Progenitor cell of endocrine pancreas (in vitro differentiated cells): ENCODE measurements at regions not wholly inside any gene's neighbourhood (a gene's known extent, or its start where the extent isn't known, plus 50 kb on each side); places are given as distances from the start of the nearest gene placed in this dataset.
A peak's percentile ranks its signal among the peaks of the same experiment; 100 is the strongest.

Source experiments
- DNase-seq: peaks from one replicate; pipeline ENCODE4 v3.0.0; 2021; ENCODE audit warnings: low spot score; ENCODE audit not compliant: unreplicated experiment
- H3K27ac Mint-ChIP-seq: 2 replicates; pipeline ENCODE4 v1.8.0; 2021; ENCODE audit warnings: mild to moderate bottlenecking, moderate library complexity, mixed read lengths
- H3K27me3 Mint-ChIP-seq: 2 replicates; pipeline ENCODE4 v1.8.0; 2021; ENCODE audit warnings: mixed read lengths
- H3K36me3 Mint-ChIP-seq: 2 replicates; pipeline ENCODE4 v1.8.0; 2022; ENCODE audit warnings: mixed read lengths; ENCODE audit not compliant: insufficient read depth
- H3K4me1 Mint-ChIP-seq: 2 replicates; pipeline ENCODE4 v1.8.0; 2021; ENCODE audit warnings: low read depth, mixed read lengths
- H3K4me3 Mint-ChIP-seq: 2 replicates; pipeline ENCODE4 v1.8.0; 2021; ENCODE audit warnings: low read depth, mild to moderate bottlenecking, moderate library complexity, mixed read lengths
- H3K9me3 Mint-ChIP-seq: 2 replicates; pipeline ENCODE4 v1.8.0; 2021; ENCODE audit warnings: low read depth, mixed read lengths
- CTCF ChIP-seq: fragments of 200-600 bp; sonication (generic); IDR thresholded peaks from one replicate; pipeline ENCODE4 v1.5.0; 2021; ENCODE audit warnings: antibody characterized with exemption, mild to moderate bottlenecking; ENCODE audit not compliant: unreplicated experiment

GRCh38 chr14:77985211-77985615 is 185.0 kb upstream of the NRXN3 start:
- Mint-ChIP-seq H3K4me3 (no peak overlapping the region), H3K4me1 (peaks cover 6% of the 10 kb centered on the region), H3K9me3 (no peaks in the 10 kb centered on the region), H3K27me3 (peaks cover under 1% of the 10 kb centered on the region), H3K36me3 (no peaks in the 10 kb centered on the region), H3K27ac (no peak overlapping the region)
- no peak for TF ChIP-seq CTCF
- DNase-seq, result no peak

- H3K36me3 Mint-ChIP-seq, result no peaks in the 10 kb centered on the region
- H3K27me3 Mint-ChIP-seq, result no peaks in the 10 kb centered on the region
- H3K27ac Mint-ChIP-seq, result no peak overlapping the region
- H3K9me3 Mint-ChIP-seq, result no peaks in the 10 kb centered on the region
- H3K4me3 Mint-ChIP-seq, result no peak overlapping the region
- no peaks in the 10 kb centered on the region for H3K4me1 Mint-ChIP-seq
- no peak for TF ChIP-seq CTCF
- DNase-seq, result no peak
Observed at GRCh38 chr14:77986773-77987172, 183.4 kb upstream of the NRXN3 start.

GRCh38 chr14:77988096-77988870 is 181.9 kb upstream of the NRXN3 start:
- H3K4me1 Mint-ChIP-seq, result no peaks in the 10 kb centered on the region
- H3K4me3 Mint-ChIP-seq, result no peak overlapping the region
- DNase-seq, result no peak
- H3K9me3 Mint-ChIP-seq, result no peaks in the 10 kb centered on the region
- no peak for TF ChIP-seq CTCF
- H3K27ac Mint-ChIP-seq, result no peak overlapping the region
- no peaks in the 10 kb centered on the region for H3K36me3 Mint-ChIP-seq
- H3K27me3 Mint-ChIP-seq, result no peaks in the 10 kb centered on the region

GRCh38 chr14:77988970-77989369 is 181.2 kb upstream of the NRXN3 start:
- no peak for TF ChIP-seq CTCF
- H3K4me3 Mint-ChIP-seq, result no peak overlapping the region
- no peaks in the 10 kb centered on the region for H3K4me1 Mint-ChIP-seq
- no peak for DNase-seq
- H3K9me3 Mint-ChIP-seq, result no peaks in the 10 kb centered on the region
- H3K27me3 Mint-ChIP-seq, result no peaks in the 10 kb centered on the region
- no peak overlapping the region for H3K27ac Mint-ChIP-seq
- H3K36me3 Mint-ChIP-seq, result no peaks in the 10 kb centered on the region

- no peaks in the 10 kb centered on the region for H3K9me3 Mint-ChIP-seq
- no peak for DNase-seq
- no peaks in the 10 kb centered on the region for H3K27me3 Mint-ChIP-seq
- no peaks in the 10 kb centered on the region for H3K36me3 Mint-ChIP-seq
- TF ChIP-seq CTCF, result no peak
- H3K27ac Mint-ChIP-seq, result peak overlapping the region; percentile 41
- no peaks in the 10 kb centered on the region for H3K4me1 Mint-ChIP-seq
- H3K4me3 Mint-ChIP-seq, result no peak overlapping the region
Observed at GRCh38 chr14:77989441-77989991, 180.7 kb upstream of the NRXN3 start.
